H9 (cell line): ENCODE measurements at regions not wholly inside any gene's neighbourhood (a gene's known extent, or its start where the extent isn't known, plus 50 kb on each side); places are given as distances from the start of the nearest gene placed in this dataset.

ENCODE experiments used
- DNase-seq: peaks from one replicate; pipeline ENCODE4 v3.0.0-alpha.2; 2017
- H2AFZ ChIP-seq: one replicate; pipeline ENCODE4 v1.6.1; 2013; ENCODE audit warnings: mild to moderate bottlenecking, low read length, control low read depth, moderate library complexity
- H2AK5ac ChIP-seq: 2 replicates; pipeline ENCODE4 v1.6.1; 2013; ENCODE audit warnings: low read length, control low read depth, mixed read lengths; ENCODE audit not compliant: insufficient read length
- H2BK120ac ChIP-seq: one replicate; pipeline ENCODE4 v1.6.1; 2013; ENCODE audit warnings: low read depth, mild to moderate bottlenecking, low read length, control low read depth, inconsistent platforms; ENCODE audit not compliant: poor library complexity, severe bottlenecking
- H2BK12ac ChIP-seq: 2 replicates; pipeline ENCODE4 v1.6.1; 2013; ENCODE audit warnings: low read length, control low read depth, mixed read lengths, low read depth; ENCODE audit not compliant: insufficient read length
- H2BK15ac ChIP-seq: 2 replicates; pipeline ENCODE4 v1.6.1; 2013; ENCODE audit warnings: low read depth, low read length, control low read depth
- H2BK20ac ChIP-seq: one replicate; pipeline ENCODE4 v1.6.1; 2013; ENCODE audit warnings: low read depth, mild to moderate bottlenecking, low read length, control low read depth, inconsistent platforms; ENCODE audit not compliant: poor library complexity, severe bottlenecking
- H2BK5ac ChIP-seq: 2 replicates; pipeline ENCODE4 v1.6.1; 2013; ENCODE audit warnings: low read length, control low read depth, mixed read lengths; ENCODE audit not compliant: insufficient read length
- H3K14ac ChIP-seq: 2 replicates; pipeline ENCODE4 v1.6.1; 2013; ENCODE audit warnings: low read length, control low read depth; ENCODE audit not compliant: insufficient read depth
- H3K18ac ChIP-seq: 2 replicates; pipeline ENCODE4 v1.6.1; 2013; ENCODE audit warnings: low read depth, mild to moderate bottlenecking, mixed read lengths, low read length, control low read depth; ENCODE audit not compliant: insufficient read length
- H3K23ac ChIP-seq: 2 replicates; pipeline ENCODE4 v1.6.1; 2013; ENCODE audit warnings: low read length, control low read depth, mixed read lengths, low read depth; ENCODE audit not compliant: insufficient read length
- H3K23me2 ChIP-seq: 2 replicates; pipeline ENCODE4 v1.6.1; 2013; ENCODE audit warnings: low read depth, mild to moderate bottlenecking, mixed read lengths, low read length, control low read depth; ENCODE audit not compliant: insufficient read length, poor library complexity, severe bottlenecking
- H3K27ac ChIP-seq: 2 replicates; pipeline ENCODE4 v1.5.1; 2013; ENCODE audit warnings: low read length, control low read depth, mixed read lengths, low read depth; ENCODE audit not compliant: insufficient read length
- H3K27me3 ChIP-seq: 2 replicates; pipeline ENCODE4 v1.6.1; 2013; ENCODE audit warnings: low read length, control low read depth, inconsistent platforms; ENCODE audit not compliant: insufficient read depth
- H3K4ac ChIP-seq: 2 replicates; pipeline ENCODE4 v1.6.1; 2013; ENCODE audit warnings: low read depth, mild to moderate bottlenecking, control low read depth, inconsistent platforms, low read length, moderate library complexity
- H3K4me1 ChIP-seq: 2 replicates; pipeline ENCODE4 v1.6.1; 2013; ENCODE audit warnings: low read length, control low read depth, inconsistent platforms; ENCODE audit not compliant: insufficient read depth
- H3K4me2 ChIP-seq: 2 replicates; pipeline ENCODE4 v1.6.1; 2013; ENCODE audit warnings: low read length, control low read depth, mixed read lengths; ENCODE audit not compliant: insufficient read length, insufficient read depth
- H3K56ac ChIP-seq: 2 replicates; pipeline ENCODE4 v1.6.1; 2013; ENCODE audit warnings: low read depth, mild to moderate bottlenecking, mixed read lengths, low read length, control low read depth; ENCODE audit not compliant: insufficient read length
- H3K79me1 ChIP-seq: 2 replicates; pipeline ENCODE4 v1.6.1; 2013; ENCODE audit warnings: low read depth, mild to moderate bottlenecking, moderate library complexity, low read length, control low read depth, inconsistent platforms; ENCODE audit not compliant: insufficient read depth, poor library complexity, severe bottlenecking
- H3K79me2 ChIP-seq: 2 replicates; pipeline ENCODE4 v1.6.1; 2013; ENCODE audit warnings: low read length, control low read depth, inconsistent platforms; ENCODE audit not compliant: insufficient read depth
- H3K9ac ChIP-seq: 2 replicates; pipeline ENCODE4 v1.6.1; 2013; ENCODE audit warnings: low read length, control low read depth, mixed read lengths; ENCODE audit not compliant: insufficient read length; ENCODE audit errors: extremely low read depth
- H3K9me3 ChIP-seq: one replicate; pipeline ENCODE4 v1.6.1; 2013; ENCODE audit warnings: low read depth, low read length, inconsistent platforms; ENCODE audit not compliant: control insufficient read depth
- H3T11ph ChIP-seq: one replicate; pipeline ENCODE4 v1.6.1; 2013; ENCODE audit warnings: mild to moderate bottlenecking, low read length, control low read depth, inconsistent platforms
- H4K20me1 ChIP-seq: one replicate; pipeline ENCODE4 v1.6.1; 2013; ENCODE audit not compliant: control insufficient read depth, insufficient read length, insufficient read depth
- H4K5ac ChIP-seq: 2 replicates; pipeline ENCODE4 v1.6.1; 2013; ENCODE audit warnings: low read depth, mild to moderate bottlenecking, mixed read lengths, low read length, control low read depth; ENCODE audit not compliant: insufficient read length
- H4K8ac ChIP-seq: replicated peaks from 2 replicates; pipeline ENCODE4 v1.6.1; 2013; ENCODE audit warnings: low read length, control low read depth, mixed read lengths, low read depth; ENCODE audit not compliant: insufficient read length
- H4K91ac ChIP-seq: 2 replicates; pipeline ENCODE4 v1.6.1; 2013; ENCODE audit warnings: low read depth, mild to moderate bottlenecking, moderate library complexity, mixed read lengths, low read length, control low read depth; ENCODE audit not compliant: insufficient read length
- H3K27ac Mint-ChIP-seq, 3 experiments: 2 replicates in 2 of 3; 3 replicates in 1 of 3; pipeline ENCODE4 v1.8.0; 2020 to 2021; ENCODE audit warnings: mixed read lengths in 3 of 3, mild to moderate bottlenecking in 1 of 3, moderate library complexity in 1 of 3
- H3K27me3 Mint-ChIP-seq: 2 replicates; pipeline ENCODE4 v1.8.0; 2021; ENCODE audit warnings: low read depth, mild to moderate bottlenecking, moderate library complexity, mixed read lengths
- H3K36me3 Mint-ChIP-seq, 3 experiments: 2 replicates in 2 of 3; 3 replicates in 1 of 3; pipeline ENCODE4 v1.8.0; 2020 to 2021; ENCODE audit warnings: low read depth in 3 of 3, mixed read lengths in 3 of 3; ENCODE audit not compliant: insufficient read depth in 1 of 3
- H3K4me1 Mint-ChIP-seq, 2 experiments: 2 replicates each; pipeline ENCODE4 v1.8.0; 2020; ENCODE audit warnings: mixed read lengths in 2 of 2
- H3K4me3 Mint-ChIP-seq, 2 experiments: 2 replicates in 1 of 2; 3 replicates in 1 of 2; pipeline ENCODE4 v1.8.0; 2020 to 2021; ENCODE audit warnings: mild to moderate bottlenecking in 2 of 2, mixed read lengths in 2 of 2, moderate library complexity in 1 of 2
- H3K9me3 Mint-ChIP-seq, 2 experiments: 2 replicates in 1 of 2; 3 replicates in 1 of 2; pipeline ENCODE4 v1.8.0; 2020; ENCODE audit warnings: mild to moderate bottlenecking in 2 of 2, mixed read lengths in 2 of 2, moderate library complexity in 1 of 2
- CTCF ChIP-seq: fragments of 200-600 bp; sonication (generic); conservative IDR thresholded peaks from 3 replicates; pipeline ENCODE4 v1.8.0; 2021; ENCODE audit warnings: antibody characterized with exemption, mild to moderate bottlenecking
- WGBS: extraction: QIAGEN DNeasy Blood & Tissue Kit; methylation state at CpG from one replicate; pipeline ENCODE4 v1.1.7; 2013; ENCODE audit warnings: missing lambda C conversion rate, low lambda C conversion rate, mixed read lengths; ENCODE audit not compliant: insufficient read length; ENCODE audit errors: extremely low coverage; 5-methylcytosine and 5-hydroxymethylcytosine counted together

GRCh38 chr12:75900781-75901254 is 130.8 kb downstream of the PHLDA1 start:
- H3K27ac ChIP-seq, result no peak overlapping the region
- no peak overlapping the region for H4K5ac ChIP-seq

More at GRCh38 chr12:75900781-75901254, 130.8 kb downstream of the PHLDA1 start:
- no peaks in the 10 kb centered on the region for H3K9me3 ChIP-seq
- Mint-ChIP-seq H3K27me3 (peaks cover 2% of the 10 kb centered on the region), H3K27ac (peak overlapping the region in 1 of 3 experiments; percentile 42; a peak in 1 of 7 replicates), H3K4me1 (peaks cover 4 to 5% of the 10 kb centered on the region in 2 experiments; a peak in 2 of 4 replicates), H3K36me3 (no peaks in the 10 kb centered on the region), H3K9me3 (no peaks in the 10 kb centered on the region), H3K4me3 (no peak overlapping the region)
- H3K79me2 ChIP-seq, result no peaks in the 10 kb centered on the region
- H3K23ac ChIP-seq, result no peak overlapping the region
- no peak overlapping the region for H2BK15ac ChIP-seq
- H2AK5ac ChIP-seq, result no peak overlapping the region
- no peak overlapping the region for H3K56ac ChIP-seq
- TF ChIP-seq CTCF, result no peak
- H3K4me2 ChIP-seq, result no peak overlapping the region
- H4K20me1 ChIP-seq, result no peaks in the 10 kb centered on the region
- H2BK12ac ChIP-seq, result no peak overlapping the region
- no peak overlapping the region for H2BK20ac ChIP-seq
- no peak overlapping the region for H4K8ac ChIP-seq
- no peak overlapping the region for H3K18ac ChIP-seq
- no peak overlapping the region for H3K4ac ChIP-seq
- no peak for DNase-seq
- H2BK120ac ChIP-seq, result no peak overlapping the region
- no peak overlapping the region for H2AFZ ChIP-seq
- no peaks in the 10 kb centered on the region for H3K23me2 ChIP-seq
- no peaks in the 10 kb centered on the region for H3K79me1 ChIP-seq
- H3K4me1 ChIP-seq, result no peaks in the 10 kb centered on the region
- H2BK5ac ChIP-seq, result no peak overlapping the region
- no peak overlapping the region for H3K14ac ChIP-seq
- H3T11ph ChIP-seq, result no peak overlapping the region
- no peak overlapping the region for H3K9ac ChIP-seq
- H4K91ac ChIP-seq, result no peak overlapping the region
- no CpG with 5 or more reads among the region's 11 CpGs for WGBS
- no peaks in the 10 kb centered on the region for H3K27me3 ChIP-seq
